MG63 (cell line): ENCODE measurements at regions not wholly inside any gene's neighbourhood (a gene's known extent, or its start where the extent isn't known, plus 50 kb on each side); places are given as distances from the start of the nearest gene placed in this dataset.
"Not testable (repeated sequence)": the region's sequence is repeated elsewhere in the genome, so short reads cannot be mapped to it uniquely, and the experiment has no call there.

Source experiments
- DNase-seq: peaks from one replicate; pipeline ENCODE4 v3.0.0-alpha.2; 2020
- H3K27me3 ChIP-seq: fragments of 250-450 bp; sonication (Bioruptor Pico); 2 replicates; pipeline ENCODE4 v1.5.1; 2020; ENCODE audit warnings: mild to moderate bottlenecking, moderate library complexity
- H3K36me3 ChIP-seq: fragments of 250-450 bp; sonication (Bioruptor Pico); 2 replicates; pipeline ENCODE4 v1.5.1; 2020; ENCODE audit warnings: mild to moderate bottlenecking, moderate library complexity
- H3K4me3 ChIP-seq: fragments of 250-450 bp; sonication (Bioruptor Pico); 2 replicates; pipeline ENCODE4 v1.5.1; 2020; ENCODE audit warnings: mild to moderate bottlenecking, moderate library complexity
- H3K9me3 ChIP-seq: fragments of 250-450 bp; sonication (Bioruptor Pico); 2 replicates; pipeline ENCODE4 v1.5.1; 2020; ENCODE audit warnings: mild to moderate bottlenecking, moderate library complexity

DNA sequence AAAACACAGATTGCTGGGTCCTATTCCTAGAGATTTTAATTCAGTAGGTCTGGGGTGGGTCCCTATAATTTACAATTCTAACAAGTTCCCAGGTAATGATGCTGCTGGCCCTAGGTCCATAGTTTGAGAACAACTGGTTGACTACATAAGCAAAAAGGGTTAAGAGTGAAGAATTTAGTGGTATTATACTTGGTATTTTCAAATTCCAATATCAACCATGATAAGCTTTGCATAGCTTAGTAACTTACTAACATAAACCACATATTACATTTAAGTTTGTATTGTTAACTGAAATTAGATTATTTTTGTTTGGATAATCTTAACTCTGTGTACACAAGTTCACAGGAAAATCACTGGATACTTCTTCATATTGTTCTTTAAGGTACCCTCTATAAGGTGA, 862.9 kb upstream of the ACVR2A start:
- Histone ChIP-seq H3K9me3 (no peaks in the 10 kb centered on the region), H3K27me3 (no peaks in the 10 kb centered on the region), H3K4me3 (no peak overlapping the region), H3K36me3 (no peaks in the 10 kb centered on the region)
- DNase-seq = no peak

DNA sequence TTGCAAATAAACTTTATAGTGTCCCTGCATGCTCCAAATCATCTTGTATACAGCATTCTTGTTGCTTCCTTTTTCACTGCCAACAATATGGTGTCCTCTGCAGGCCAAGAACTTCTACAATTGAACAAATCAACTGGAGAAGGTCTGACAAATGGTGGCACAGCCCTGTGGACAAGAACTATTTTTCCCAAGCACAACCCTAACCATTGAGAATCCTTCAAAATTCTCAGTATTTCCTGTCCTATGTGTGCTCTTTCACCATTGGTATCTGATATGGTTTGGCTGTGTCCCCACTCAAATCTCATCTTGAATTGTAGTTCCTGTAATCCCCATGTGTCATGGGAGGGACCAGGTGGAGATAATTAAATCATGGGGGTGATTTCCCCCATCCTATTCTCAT, 865.1 kb upstream of the ACVR2A start:
- Histone ChIP-seq H3K36me3 (no peaks in the 10 kb centered on the region), H3K27me3 (no peaks in the 10 kb centered on the region)
- DNase-seq = no peak

DNA sequence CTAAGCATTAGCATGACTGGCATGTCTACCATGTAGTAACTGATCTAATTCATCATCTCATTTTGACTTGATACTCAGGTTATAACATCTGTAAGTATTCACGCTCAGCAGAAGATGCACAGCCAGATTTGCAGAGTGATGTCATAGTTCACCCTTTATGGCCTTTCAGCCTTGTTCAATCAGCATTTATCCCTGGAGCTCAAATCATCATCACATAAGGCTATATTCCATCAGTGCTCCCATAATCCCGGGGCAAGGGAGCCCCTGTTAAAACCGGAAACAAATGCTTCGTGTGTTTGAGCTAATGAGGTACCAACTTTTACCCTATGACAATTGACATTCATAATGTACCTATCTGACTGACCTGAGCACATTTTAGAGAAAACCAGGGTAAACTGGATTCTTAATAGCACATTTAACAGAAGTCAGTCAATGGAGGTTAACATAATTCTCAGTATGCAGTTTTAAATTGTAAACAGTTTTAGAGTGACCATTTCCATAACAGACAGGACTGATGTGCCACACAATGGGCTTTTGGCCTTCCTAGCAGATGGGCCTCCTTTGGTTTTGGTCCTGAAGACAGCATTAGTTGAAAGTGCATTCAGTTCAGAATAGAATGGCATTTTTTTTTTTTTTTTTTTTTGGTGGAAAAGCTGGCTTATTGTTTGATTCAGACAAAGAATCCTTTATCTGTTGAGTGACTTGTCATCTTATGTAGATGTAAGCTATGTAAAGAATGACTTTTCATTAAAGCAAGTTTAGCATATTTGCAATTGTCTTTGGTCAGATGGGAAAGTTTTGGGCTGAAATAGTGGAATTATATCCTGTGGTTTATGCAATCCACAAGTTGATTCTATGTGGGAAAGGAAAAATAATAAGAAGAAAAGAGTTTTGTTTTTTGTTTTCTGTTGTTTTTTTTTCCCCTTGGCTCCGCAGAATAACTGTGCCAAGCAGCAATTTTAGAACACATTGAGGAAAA, 866.0 kb upstream of the ACVR2A start:
- DNase-seq = no peak
- no peaks in the 10 kb centered on the region for H3K27me3 ChIP-seq
- H3K36me3 ChIP-seq = no peaks in the 10 kb centered on the region
- H3K4me3 ChIP-seq = no peak overlapping the region
- H3K9me3 ChIP-seq = no peaks in the 10 kb centered on the region

More for the DNA sequence above, 865.1 kb upstream of the ACVR2A start:
- no peak overlapping the region for H3K4me3 ChIP-seq
- no peaks in the 10 kb centered on the region for H3K9me3 ChIP-seq

DNA sequence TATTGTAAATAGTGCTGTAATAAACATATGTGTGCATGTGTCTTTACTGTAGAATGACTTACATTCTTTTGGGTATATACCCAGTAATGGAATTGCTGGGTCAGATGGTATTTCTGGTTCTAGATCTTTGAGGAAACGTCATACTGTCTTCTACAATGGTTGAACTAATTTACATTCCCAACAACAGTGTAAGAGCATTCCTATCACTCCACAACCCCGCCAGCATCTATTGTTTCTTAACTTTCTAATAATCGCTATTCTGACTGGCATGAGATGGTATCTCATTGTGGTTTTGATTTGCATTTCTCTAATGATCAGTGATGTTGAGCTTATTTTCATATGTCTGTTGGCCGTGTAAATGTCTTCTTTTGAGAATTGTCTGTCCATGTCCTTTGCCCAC, 873.8 kb upstream of the ACVR2A start:
- H3K9me3 ChIP-seq, DNase-seq, H3K4me3 ChIP-seq, H3K27me3 ChIP-seq, H3K36me3 ChIP-seq: not testable (repeated sequence)

DNA sequence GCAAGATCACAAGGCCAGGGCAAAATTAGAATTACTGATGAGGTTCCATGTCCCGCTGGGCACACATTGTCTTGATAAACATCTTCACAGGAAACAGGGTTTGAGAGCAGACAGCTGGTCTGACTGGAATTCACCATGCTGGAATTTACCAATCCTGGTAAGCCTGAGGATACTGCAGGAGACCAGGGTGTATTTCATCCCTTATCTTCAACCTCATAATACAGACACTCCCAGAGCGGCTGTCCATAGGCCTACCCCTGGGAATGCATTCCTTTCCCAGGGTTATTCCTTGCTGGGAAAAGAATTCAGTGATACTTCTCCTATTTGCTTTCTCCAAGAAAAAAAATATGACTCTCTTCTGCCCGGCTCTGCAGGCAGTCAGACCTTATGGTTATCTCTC, 875.1 kb upstream of the ACVR2A start:
- H3K36me3 ChIP-seq, DNase-seq, H3K9me3 ChIP-seq, H3K4me3 ChIP-seq, H3K27me3 ChIP-seq: not testable (repeated sequence)

DNA sequence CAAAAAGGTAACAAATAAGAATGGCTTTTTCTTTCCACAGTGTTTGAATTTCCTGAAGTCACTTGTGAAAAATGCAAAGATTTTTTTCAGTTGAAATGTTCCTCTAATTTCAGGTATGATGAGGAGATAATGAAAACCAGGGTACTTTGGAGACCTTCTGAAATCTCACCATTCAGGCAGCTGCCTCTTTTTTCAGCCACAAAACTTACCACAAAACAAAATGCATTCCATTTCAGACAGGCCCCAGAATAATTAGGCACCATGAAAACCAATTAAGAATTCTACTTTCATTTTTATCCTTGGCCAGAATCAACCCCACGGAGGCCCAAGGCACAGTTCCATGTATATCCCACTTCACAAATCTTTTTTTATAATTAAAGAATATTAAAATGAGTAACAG, 880.3 kb upstream of the ACVR2A start:
- no peak for DNase-seq
- Histone ChIP-seq H3K9me3 (no peaks in the 10 kb centered on the region; the same call in 1 of the 2 replicates), H3K4me3 (no peak overlapping the region), H3K36me3 (no peaks in the 10 kb centered on the region), H3K27me3 (no peaks in the 10 kb centered on the region)

DNA sequence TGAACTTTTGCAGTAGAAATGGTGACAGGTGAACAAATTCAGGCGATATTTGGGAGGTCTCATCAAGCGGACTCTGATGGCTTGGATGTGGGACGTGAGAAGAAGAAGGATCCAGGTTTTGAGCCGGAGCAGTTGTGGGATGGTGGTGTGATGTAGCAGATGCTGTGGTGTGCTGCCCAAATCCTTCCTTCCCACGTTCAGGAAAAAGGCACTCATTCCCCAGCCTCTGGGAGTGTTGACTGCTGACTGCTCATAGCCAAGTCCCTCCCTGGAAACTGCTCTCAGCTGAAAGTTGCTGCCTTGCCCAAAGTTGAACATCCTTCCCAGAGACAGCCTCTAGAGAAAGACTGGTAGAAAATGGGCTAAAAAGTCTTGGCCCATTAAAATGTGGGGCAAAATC, 890.3 kb upstream of the ACVR2A start:
- no peaks in the 10 kb centered on the region for H3K27me3 ChIP-seq
- DNase-seq = no peak
- no peak overlapping the region for H3K4me3 ChIP-seq
- no peaks in the 10 kb centered on the region; the same call in 1 of the 2 replicates for H3K9me3 ChIP-seq
- no peaks in the 10 kb centered on the region for H3K36me3 ChIP-seq

DNA sequence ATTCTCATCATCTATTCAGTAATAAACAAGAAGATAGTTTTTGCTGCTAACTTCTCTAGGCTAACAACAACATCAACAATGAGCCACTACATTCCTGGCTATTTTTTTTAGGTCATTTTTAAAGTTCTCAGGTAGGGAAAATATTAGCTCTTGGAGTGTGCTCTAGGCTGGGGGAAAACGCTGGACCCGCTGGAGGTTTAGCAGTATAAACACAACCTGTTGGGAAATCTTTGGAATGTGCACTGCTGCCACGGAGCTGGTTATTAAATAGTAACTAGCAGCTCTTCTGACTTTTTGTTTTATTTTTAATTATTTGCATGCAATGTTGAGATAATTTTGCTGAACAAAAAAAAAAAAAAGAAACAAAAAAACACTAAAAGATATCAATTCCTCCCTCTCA, 892.1 kb upstream of the ACVR2A start:
- H3K4me3 ChIP-seq = no peak overlapping the region
- no peak for DNase-seq
- no peaks in the 10 kb centered on the region for H3K36me3 ChIP-seq
- H3K9me3 ChIP-seq = no peaks in the 10 kb centered on the region
- no peaks in the 10 kb centered on the region for H3K27me3 ChIP-seq

DNA sequence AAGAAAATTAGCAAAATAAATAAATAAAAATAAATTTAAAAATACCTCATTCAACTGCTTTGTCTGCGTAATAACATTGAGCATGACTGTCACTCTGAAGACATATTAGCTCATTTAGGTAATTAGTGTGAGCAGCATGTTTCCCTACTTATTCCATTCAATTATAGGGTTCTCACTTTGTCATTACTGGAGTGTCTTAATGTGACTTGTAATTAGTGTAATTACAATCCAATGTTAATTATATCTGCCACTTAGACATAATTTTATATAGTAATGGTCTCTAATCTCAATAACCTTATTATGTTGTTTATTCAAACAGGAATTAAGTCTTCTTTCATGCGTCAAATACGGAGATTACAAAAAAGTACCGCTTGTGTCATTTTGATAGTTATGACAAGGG, 893.9 kb upstream of the ACVR2A start:
- H3K36me3 ChIP-seq = no peaks in the 10 kb centered on the region
- DNase-seq = no peak
- no peaks in the 10 kb centered on the region for H3K27me3 ChIP-seq
- no peak overlapping the region for H3K4me3 ChIP-seq
- no peaks in the 10 kb centered on the region for H3K9me3 ChIP-seq

DNA sequence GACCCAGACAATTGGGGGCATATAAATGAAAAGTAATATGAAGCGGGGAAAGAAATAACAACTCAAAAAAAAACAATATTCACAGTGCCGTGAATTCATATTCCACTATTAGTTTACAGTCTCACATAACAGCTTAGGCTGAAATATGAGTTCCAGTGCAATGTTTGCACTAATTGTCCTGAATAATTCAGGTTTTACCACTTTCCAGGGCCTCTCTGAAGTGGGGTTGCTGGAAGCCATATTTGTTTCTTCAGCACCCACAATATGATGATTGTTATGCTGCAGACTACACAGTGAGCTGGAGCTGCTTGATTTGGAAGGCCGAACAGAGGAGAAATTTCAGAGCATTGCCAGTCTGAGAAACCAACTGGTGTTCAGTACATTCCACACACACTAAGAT, 894.5 kb upstream of the ACVR2A start:
- no peak overlapping the region for H3K4me3 ChIP-seq
- DNase-seq = no peak
- H3K27me3 ChIP-seq = no peaks in the 10 kb centered on the region
- no peaks in the 10 kb centered on the region for H3K36me3 ChIP-seq
- no peaks in the 10 kb centered on the region for H3K9me3 ChIP-seq

DNA sequence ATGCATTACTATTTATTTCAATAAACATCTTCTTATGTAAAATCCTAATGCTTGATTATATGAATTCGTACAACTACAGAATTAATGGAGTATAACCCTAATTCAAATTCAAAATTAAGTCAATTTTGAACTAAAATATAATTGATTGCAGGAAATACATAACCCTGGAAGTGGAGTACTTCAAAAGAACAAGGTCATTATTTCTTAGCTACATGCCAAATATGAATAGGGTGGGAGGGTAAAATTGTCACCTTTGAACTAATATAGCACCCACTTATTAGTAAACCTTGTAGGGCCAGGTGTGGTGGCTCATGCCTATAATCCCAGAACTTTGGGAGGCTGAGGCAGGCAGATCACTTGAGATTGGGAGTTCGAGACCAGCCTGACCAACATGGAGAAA, 895.4 kb upstream of the ACVR2A start:
- Histone ChIP-seq H3K27me3 (no peaks in the 10 kb centered on the region), H3K4me3 (no peak overlapping the region), H3K36me3 (no peaks in the 10 kb centered on the region)

DNA sequence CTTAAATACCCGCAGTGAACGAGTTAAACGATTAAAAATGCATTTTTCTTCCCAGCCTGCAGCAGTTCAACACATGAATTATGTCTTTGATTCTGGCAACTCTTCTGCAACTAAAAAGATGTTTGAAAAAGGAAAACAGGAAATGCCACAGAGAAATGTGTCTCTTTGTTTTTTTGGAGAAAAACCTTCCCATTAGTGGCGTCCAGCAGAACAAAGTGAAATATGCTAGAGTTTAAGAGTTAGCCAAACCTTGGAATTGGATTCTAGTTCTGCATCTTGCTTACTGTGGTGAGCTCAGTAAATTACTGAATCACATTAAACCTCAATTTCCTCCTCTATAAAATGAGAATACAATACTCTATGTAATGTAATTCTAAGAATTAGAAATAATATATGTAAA, 900.2 kb upstream of the ACVR2A start:
- DNase-seq = no peak
- Histone ChIP-seq H3K36me3 (no peaks in the 10 kb centered on the region), H3K4me3 (no peak overlapping the region), H3K9me3 (no peaks in the 10 kb centered on the region), H3K27me3 (no peaks in the 10 kb centered on the region)

More for the DNA sequence above, 895.4 kb upstream of the ACVR2A start:
- no peaks in the 10 kb centered on the region for H3K9me3 ChIP-seq
- no peak for DNase-seq

DNA sequence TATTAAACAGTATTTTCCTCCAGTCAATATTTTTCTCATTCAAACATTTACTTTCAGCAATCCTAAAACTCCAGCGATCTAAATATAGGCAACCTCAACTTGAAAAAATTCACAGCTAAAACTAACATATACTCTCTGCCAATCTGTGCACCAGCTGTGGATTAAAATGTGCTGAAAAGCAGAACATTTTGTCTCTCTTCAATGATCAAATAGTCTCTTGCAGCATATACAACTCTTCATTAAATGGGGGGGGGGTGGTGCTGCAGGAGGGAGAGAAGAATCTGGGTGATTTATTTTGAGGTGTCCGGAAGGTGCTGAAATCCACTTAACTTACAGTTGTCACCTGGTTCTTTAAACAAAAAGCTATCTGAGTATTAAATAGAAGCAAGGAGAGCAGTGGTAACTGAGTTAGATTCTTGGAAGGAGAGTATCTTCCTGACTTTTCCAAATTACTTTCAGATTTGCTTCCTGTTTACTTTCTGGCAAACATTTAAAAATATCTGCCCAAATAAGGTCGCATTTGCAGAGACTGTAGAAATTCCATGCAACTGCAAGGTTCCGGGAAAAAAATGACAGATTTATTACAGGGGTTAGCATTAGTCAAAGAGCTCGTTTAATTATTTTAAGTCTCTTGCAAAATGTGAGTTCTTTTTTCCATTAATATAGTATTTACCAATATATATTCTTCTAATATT, 904.7 kb upstream of the ACVR2A start:
- DNase-seq = no peak
- no peaks in the 10 kb centered on the region for H3K36me3 ChIP-seq
- no peaks in the 10 kb centered on the region for H3K9me3 ChIP-seq
- no peaks in the 10 kb centered on the region for H3K27me3 ChIP-seq
- H3K4me3 ChIP-seq = no peak overlapping the region

DNA sequence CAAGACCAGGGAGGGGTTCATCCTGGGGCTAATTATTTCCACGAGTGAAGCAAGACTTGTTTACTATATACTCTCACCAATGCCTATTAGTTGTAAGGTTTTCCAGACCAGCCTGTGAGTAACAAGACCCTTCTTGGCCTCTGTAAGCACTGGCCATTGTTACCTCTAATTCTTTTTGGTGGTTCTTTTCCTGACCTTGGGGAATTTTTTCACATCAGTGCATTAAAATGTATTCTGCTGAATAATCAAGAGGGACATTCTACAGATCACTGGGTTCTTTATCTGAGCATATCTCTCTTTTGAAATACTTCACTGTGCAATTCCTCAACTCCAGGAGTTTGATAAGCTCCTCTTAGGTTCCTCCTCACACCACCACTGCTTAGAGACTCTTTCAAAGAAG, 909.9 kb upstream of the ACVR2A start:
- H3K27me3 ChIP-seq = no peaks in the 10 kb centered on the region
- no peak overlapping the region for H3K4me3 ChIP-seq
- no peak for DNase-seq

DNA sequence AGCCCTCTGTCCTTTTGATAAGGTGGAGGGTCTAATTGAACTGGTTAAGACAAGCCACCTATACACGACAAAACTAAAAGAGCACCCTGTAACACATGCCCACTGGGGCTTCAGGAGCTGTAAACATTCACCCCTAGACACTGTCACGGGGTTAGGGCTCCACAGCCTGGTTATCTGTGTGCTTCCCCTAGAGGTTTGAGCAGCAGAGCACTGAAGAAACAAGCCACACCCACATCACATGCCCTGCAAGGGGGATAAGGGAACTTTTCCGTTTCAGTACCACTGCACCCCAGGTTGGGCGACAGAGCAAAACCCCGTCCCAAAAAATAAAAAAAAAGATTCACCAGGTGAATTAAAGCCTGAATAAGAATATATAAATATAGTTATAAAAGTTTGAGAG, 913.7 kb upstream of the ACVR2A start:
- no peaks in the 10 kb centered on the region for H3K36me3 ChIP-seq
- DNase-seq = no peak

More for the DNA sequence above, 909.9 kb upstream of the ACVR2A start:
- H3K9me3 ChIP-seq = peaks cover 3% of the 10 kb centered on the region; the same call in 1 of the 2 replicates
- no peaks in the 10 kb centered on the region for H3K36me3 ChIP-seq

DNA sequence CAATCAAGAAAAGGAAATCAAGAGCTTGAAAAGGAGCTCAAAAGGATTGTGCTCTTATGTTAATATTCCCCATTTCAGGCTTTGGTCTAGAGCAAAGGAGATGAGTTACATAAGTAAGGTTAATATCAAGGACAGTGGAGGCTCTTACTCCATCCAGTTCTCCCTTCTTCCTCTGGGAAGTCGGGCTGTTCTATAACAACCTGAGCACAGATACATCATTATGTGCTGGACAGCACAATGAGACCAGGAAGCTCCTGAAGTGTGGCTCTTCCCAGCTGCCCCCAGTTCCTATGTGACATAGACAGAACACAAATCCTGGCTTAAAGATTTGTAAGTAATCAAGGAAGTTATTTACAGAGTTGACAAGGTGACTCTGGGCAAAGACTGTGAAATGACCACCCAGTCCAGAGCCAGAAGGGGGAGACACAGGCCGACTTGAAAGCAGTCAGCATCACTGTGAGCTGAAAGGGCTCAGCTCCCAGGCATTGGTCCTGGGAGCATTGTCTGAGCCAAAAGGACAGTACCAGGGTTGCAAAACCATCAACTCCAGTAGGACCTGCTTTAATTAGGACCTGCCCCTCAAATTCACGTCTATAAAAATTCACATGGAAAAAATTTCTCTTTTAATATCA, 917.6 kb upstream of the ACVR2A start:
- H3K27me3 ChIP-seq = no peaks in the 10 kb centered on the region
- no peaks in the 10 kb centered on the region for H3K36me3 ChIP-seq
- H3K4me3 ChIP-seq = no peak overlapping the region
- H3K9me3 ChIP-seq = no peaks in the 10 kb centered on the region
- peak; percentile 37 for DNase-seq

More for the DNA sequence above, 913.7 kb upstream of the ACVR2A start:
- Histone ChIP-seq H3K9me3 (peaks cover 3% of the 10 kb centered on the region; the same call in 1 of the 2 replicates), H3K27me3 (no peaks in the 10 kb centered on the region), H3K4me3 (no peak overlapping the region)

DNA sequence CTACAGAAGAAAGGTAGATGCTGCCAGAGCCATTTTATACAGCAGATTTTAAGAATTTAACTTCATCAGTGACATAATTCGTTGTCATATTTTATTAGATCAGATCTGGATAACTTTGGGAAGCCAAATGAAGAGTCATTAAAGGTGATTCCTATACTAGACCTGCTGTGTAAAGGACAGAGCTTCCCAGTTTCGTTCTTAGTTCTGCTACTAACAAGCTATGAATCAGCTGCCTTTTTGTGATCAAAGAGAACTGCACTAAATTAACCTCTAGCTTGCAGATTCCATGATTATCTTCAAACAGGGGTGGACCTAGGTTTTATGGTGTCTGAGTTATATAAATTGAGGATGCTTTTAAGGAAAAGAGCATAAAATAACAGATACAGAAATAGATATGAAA, 926.5 kb upstream of the ACVR2A start:
- Histone ChIP-seq H3K4me3 (no peak overlapping the region), H3K36me3 (no peaks in the 10 kb centered on the region), H3K27me3 (no peaks in the 10 kb centered on the region), H3K9me3 (no peaks in the 10 kb centered on the region; the same call in 1 of the 2 replicates)
- DNase-seq = no peak
